Activated CD4-positive, alpha-beta T cell treated with anti-CD3 and anti-CD28 coated beads, Interleukin-2, amount 50 U/mL, for 24 hours (primary cell): ENCODE measurements at regions not wholly inside any gene's neighbourhood (a gene's known extent, or its start where the extent isn't known, plus 50 kb on each side); places are given as distances from the start of the nearest gene placed in this dataset.

Experiments
- DNase-seq, 2 donors: peaks; one replicate each; pipeline ENCODE4 v3.0.0-alpha.2; 2020; ENCODE audit warnings: low read depth in 1 of 2, low spot score in 1 of 2

GRCh38 chr22:49588739-49589138, 238.9 kb downstream of the BRD1 start:
- no peak for DNase-seq

GRCh38 chr22:49587987-49588386, 239.7 kb downstream of the BRD1 start:
- no peak for DNase-seq

- no peak for DNase-seq
Observed at GRCh38 chr22:49587421-49587820, 240.3 kb downstream of the BRD1 start.

GRCh38 chr22:49586873-49587272, 240.8 kb downstream of the BRD1 start:
- no peak for DNase-seq

- DNase-seq, result no peak
Observed at GRCh38 chr22:49586244-49586748, 241.4 kb downstream of the BRD1 start.

GRCh38 chr22:49585461-49586243, 242.0 kb downstream of the BRD1 start:
- DNase-seq, result no peak

GRCh38 chr22:49583886-49584505, 243.7 kb downstream of the BRD1 start:
- no peak for DNase-seq

GRCh38 chr22:49583341-49583740, 244.3 kb downstream of the BRD1 start:
- no peak for DNase-seq

GRCh38 chr22:49582678-49583077, 245.0 kb downstream of the BRD1 start:
- DNase-seq, result no peak

- DNase-seq, result no peak
Observed at GRCh38 chr22:49582181-49582580, 245.5 kb downstream of the BRD1 start.

- DNase-seq, result no peak
Observed at GRCh38 chr22:49580024-49580423, 247.6 kb downstream of the BRD1 start.

- DNase-seq, result no peak
Observed at GRCh38 chr22:49577168-49578060, 250.3 kb downstream of the BRD1 start.

GRCh38 chr22:49576241-49577141, 251.2 kb downstream of the BRD1 start:
- no peak for DNase-seq

GRCh38 chr22:49575703-49576081, 252.0 kb downstream of the BRD1 start:
- DNase-seq, result no peak

GRCh38 chr22:49574881-49575702, 252.6 kb downstream of the BRD1 start:
- DNase-seq, result no peak

- no peak for DNase-seq
Observed at GRCh38 chr22:49574205-49574880, 253.3 kb downstream of the BRD1 start.

- DNase-seq, result no peak
Observed at GRCh38 chr22:49573109-49573765, 254.4 kb downstream of the BRD1 start.

- DNase-seq, result no peak
Observed at GRCh38 chr22:49571326-49571725, 256.3 kb downstream of the BRD1 start.
